ENCODE measurements at regions not wholly inside any gene's neighbourhood (a gene's known extent, or its start where the extent isn't known, plus 50 kb on each side); places are given as distances from the start of the nearest gene placed in this dataset.

DNA sequence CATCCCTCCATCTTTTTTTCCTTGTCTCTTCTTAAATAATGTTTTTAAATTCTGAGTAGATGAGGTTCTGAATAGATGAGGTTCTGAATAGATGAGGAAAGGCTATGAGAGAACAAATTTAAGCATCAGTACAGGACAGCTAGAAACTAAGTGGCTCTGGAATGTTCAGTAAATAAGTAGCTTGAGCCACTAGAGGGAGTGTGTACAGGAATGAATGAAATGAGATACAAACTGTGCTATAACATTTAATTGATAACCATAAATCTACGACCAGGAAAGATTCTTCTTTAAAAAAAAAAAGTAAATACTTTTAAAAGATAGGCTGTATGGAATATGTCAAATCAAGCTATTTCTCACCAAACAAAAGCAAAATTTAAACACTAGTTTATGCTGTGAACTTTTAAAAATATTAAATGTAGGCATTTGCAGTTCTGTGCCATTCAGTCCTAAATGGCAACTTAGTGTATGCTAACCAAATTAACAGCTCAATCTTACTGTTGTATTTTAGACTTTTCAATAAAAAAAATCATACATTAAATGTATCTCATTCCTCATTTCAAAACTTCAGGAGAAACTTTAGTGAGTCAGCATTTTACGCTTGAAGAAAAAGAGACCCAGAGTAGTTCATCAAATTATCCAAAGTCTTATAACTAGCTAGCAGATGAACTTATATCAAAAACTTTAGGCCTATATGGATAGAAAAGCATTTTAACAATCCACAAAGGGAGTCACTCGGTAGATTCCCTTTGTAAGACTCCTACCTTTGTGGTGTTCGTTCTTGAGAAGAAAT is 70.4 kb upstream of the SNX2 start:
- no peak for FAIRE-seq
- TF ChIP-seq, protein P1, sequence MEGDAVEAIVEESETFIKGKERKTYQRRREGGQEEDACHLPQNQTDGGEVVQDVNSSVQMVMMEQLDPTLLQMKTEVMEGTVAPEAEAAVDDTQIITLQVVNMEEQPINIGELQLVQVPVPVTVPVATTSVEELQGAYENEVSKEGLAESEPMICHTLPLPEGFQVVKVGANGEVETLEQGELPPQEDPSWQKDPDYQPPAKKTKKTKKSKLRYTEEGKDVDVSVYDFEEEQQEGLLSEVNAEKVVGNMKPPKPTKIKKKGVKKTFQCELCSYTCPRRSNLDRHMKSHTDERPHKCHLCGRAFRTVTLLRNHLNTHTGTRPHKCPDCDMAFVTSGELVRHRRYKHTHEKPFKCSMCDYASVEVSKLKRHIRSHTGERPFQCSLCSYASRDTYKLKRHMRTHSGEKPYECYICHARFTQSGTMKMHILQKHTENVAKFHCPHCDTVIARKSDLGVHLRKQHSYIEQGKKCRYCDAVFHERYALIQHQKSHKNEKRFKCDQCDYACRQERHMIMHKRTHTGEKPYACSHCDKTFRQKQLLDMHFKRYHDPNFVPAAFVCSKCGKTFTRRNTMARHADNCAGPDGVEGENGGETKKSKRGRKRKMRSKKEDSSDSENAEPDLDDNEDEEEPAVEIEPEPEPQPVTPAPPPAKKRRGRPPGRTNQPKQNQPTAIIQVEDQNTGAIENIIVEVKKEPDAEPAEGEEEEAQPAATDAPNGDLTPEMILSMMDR (optimal IDR thresholded peaks at IDR 0.05 in 1 of 3, IDR thresholded peaks at IDR 0.05 in 1 of 3, conservative IDR thresholded peaks at IDR 0.05 in 1 of 3; ENCODE audit: extremely low read depth in 1 of 3, insufficient read depth in 2 of 3, low read length in 3 of 3): peak in 2 of 3 experiments; percentile 31 to 47
- TF ChIP-seq EZH2 (IDR thresholded peaks at IDR 0.05; ENCODE audit: low read length): no peak
- Histone ChIP-seq H4K20me1 (ENCODE audit: control insufficient read depth, extremely low read depth, insufficient read depth, low read length) (no peaks in the 10 kb centered on the region), H3K9me3 (ENCODE audit: control insufficient read depth, low read depth, low read length) (no peaks in the 10 kb centered on the region), H3K4me2 (ENCODE audit: control insufficient read depth, extremely low read depth, insufficient read depth, low read depth, low read length) (no peak overlapping the region), H2AFZ (ENCODE audit: control insufficient read depth, low read length) (no peak overlapping the region), H3K9ac (ENCODE audit: control insufficient read depth, extremely low read depth, insufficient read depth, low read length) (no peak overlapping the region), H3K79me2 (ENCODE audit: control insufficient read depth, insufficient read depth, low read length) (no peaks in the 10 kb centered on the region), H3K27me3 (ENCODE audit: control insufficient read depth, extremely low read depth, insufficient read depth, low read length) (no peaks in the 10 kb centered on the region), H3K4me3 (ENCODE audit: control insufficient read depth in 2 of 3, extremely low read depth in 1 of 3, insufficient read depth in 2 of 3, low read depth in 1 of 3, low read length in 3 of 3) (no peak overlapping the region), H3K4me1 (ENCODE audit: control insufficient read depth, extremely low read depth, insufficient read depth, low read length) (no peaks in the 10 kb centered on the region), H3K36me3 (ENCODE audit: control insufficient read depth in 2 of 2, extremely low read depth in 1 of 2, insufficient read depth in 2 of 2, low read length in 2 of 2) (no peaks in the 10 kb centered on the region), H3K9me1 (ENCODE audit: control insufficient read depth, extremely low read depth, insufficient read depth, low read length) (no peaks in the 10 kb centered on the region), H3K27ac (ENCODE audit: control insufficient read depth, insufficient read depth, low read length) (no peak overlapping the region)
- DNase-seq (ENCODE audit: low read depth, low spot score): peak; percentile 15
- dilution Hi-C loops (cut with MboI; ENCODE audit: extremely low pct_ligation_motif_present, low sequenced_read_pairs): no loop called here

DNA sequence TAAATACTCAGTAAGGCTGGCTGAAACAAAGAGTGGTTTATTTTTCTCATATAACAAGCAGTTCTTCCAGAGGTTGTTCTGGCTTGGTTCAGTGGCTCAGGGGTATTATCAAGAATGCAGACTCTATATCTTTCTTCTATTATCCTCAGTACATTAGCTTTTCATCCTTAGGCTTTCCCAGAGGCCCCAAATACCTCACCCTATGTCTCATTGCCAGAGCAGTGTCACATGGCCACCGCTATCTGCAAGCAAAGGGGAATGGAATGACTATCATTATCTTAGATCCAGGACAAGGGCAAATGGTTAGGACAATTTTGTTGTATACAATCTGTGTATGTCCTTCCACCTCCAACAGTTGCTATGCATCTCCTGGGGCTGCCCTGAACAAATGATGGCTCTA is 69.0 kb upstream of the SNX2 start:
- H3K4me1 ChIP-seq (ENCODE audit: control insufficient read depth, extremely low read depth, insufficient read depth, low read length): no peaks in the 10 kb centered on the region
- no peak overlapping the region for H2AFZ ChIP-seq (ENCODE audit: control insufficient read depth, low read length)
- H3K9me3 ChIP-seq (ENCODE audit: control insufficient read depth, low read depth, low read length): no peaks in the 10 kb centered on the region
- no peak overlapping the region for H3K9ac ChIP-seq (ENCODE audit: control insufficient read depth, extremely low read depth, insufficient read depth, low read length)
- H3K4me3 ChIP-seq (ENCODE audit: control insufficient read depth in 2 of 3, extremely low read depth in 1 of 3, insufficient read depth in 2 of 3, low read depth in 1 of 3, low read length in 3 of 3): no peak overlapping the region
- FAIRE-seq: no peak
- H3K9me1 ChIP-seq (ENCODE audit: control insufficient read depth, extremely low read depth, insufficient read depth, low read length): no peaks in the 10 kb centered on the region
- no peaks in the 10 kb centered on the region for H4K20me1 ChIP-seq (ENCODE audit: control insufficient read depth, extremely low read depth, insufficient read depth, low read length)
- dilution Hi-C loops (cut with MboI; ENCODE audit: extremely low pct_ligation_motif_present, low sequenced_read_pairs): no loop called here
- H3K27me3 ChIP-seq (ENCODE audit: control insufficient read depth, extremely low read depth, insufficient read depth, low read length): no peaks in the 10 kb centered on the region
- H3K79me2 ChIP-seq (ENCODE audit: control insufficient read depth, insufficient read depth, low read length): no peaks in the 10 kb centered on the region
- no peaks in the 10 kb centered on the region for H3K36me3 ChIP-seq (ENCODE audit: control insufficient read depth in 2 of 2, extremely low read depth in 1 of 2, insufficient read depth in 2 of 2, low read length in 2 of 2)
- no peak for DNase-seq (ENCODE audit: low read depth, low spot score)
- H3K27ac ChIP-seq (ENCODE audit: control insufficient read depth, insufficient read depth, low read length): no peak overlapping the region
- H3K4me2 ChIP-seq (ENCODE audit: control insufficient read depth, extremely low read depth, insufficient read depth, low read depth, low read length): no peak overlapping the region
- TF ChIP-seq EZH2 (IDR thresholded peaks at IDR 0.05; ENCODE audit: low read length): no peak
- TF ChIP-seq, protein P1 (optimal IDR thresholded peaks at IDR 0.05 in 1 of 3, IDR thresholded peaks at IDR 0.05 in 1 of 3, conservative IDR thresholded peaks at IDR 0.05 in 1 of 3; ENCODE audit: extremely low read depth in 1 of 3, insufficient read depth in 2 of 3, low read length in 3 of 3): no peak
